ENCODE measurements at regions not wholly inside any gene's neighbourhood (a gene's known extent, or its start where the extent isn't known, plus 50 kb on each side); places are given as distances from the start of the nearest gene placed in this dataset.
"Not testable (repeated sequence)": the region's sequence is repeated elsewhere in the genome, so short reads cannot be mapped to it uniquely, and the experiment has no call there.

DNA sequence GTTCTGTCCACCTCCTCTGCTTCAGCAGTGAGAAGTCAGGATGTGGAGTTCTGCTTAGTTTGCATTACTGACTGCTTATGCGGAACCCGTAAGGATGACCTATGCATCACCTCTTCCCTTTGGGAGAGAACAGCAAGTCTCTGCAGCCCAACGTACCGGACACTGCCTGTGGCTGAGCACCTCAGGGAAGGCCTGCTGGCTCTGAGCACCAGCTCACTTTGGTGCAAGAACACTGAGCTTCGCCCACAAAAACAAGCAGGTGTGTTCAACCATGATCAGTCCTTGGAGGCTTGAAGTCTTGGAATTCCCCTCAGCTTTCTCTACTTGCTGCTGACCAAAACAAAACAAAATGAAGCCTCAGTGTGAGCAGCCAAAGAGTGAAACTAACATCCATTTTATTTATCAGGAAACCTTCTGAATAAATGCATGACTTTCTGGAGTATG, 52.7 kb upstream of the NCK2 start:
- no peak for DNase-seq

- no peak for DNase-seq
These were observed 54.1 kb upstream of the NCK2 start for GRCh38 chr2:105690566-105690965.

DNA sequence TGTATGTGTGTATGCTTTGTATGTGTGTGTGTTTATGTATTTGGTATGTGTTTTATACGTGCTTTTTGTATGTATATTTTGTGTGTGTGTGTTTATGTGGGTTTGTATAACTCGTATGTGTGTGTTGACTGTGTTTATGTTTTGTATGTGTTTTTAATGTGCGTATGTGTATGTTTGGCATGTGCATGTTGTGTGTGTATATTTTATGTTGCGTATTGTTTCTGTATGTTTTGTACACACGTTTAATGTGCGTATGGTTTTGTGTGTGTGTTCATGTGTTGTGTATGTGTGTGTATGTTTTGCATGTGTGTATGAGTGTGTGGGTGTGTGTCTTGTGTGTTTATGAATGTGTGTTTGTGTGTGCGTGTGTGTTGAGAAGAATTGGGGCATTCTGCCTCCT, 55.2 kb upstream of the NCK2 start:
- no peak for DNase-seq

DNA sequence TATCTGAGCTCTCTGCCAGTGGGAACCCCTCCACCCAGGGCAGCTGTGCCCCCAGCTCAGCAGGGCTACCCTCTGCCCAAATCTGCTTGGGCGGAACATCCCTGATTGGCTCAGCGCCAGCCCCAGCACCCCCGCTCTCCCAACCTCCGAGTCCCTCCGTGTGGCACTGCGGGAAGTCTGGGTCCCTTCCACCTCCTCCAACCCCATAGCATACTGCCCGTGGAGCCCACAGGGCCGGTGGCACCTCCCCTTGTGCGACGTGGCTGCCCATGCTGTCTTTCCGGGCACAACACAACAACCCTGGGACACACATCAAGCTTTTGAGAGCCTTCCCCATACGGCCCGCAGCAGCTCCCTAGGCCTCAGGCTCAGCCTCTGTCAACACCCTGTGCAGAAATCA, 55.8 kb upstream of the NCK2 start:
- no peak for DNase-seq

GRCh38 chr2:105686588-105686987, 58.1 kb upstream of the NCK2 start:
- no peak for DNase-seq

GRCh38 chr2:105683011-105683492, 61.7 kb upstream of the NCK2 start:
- DNase-seq, result no peak

DNA sequence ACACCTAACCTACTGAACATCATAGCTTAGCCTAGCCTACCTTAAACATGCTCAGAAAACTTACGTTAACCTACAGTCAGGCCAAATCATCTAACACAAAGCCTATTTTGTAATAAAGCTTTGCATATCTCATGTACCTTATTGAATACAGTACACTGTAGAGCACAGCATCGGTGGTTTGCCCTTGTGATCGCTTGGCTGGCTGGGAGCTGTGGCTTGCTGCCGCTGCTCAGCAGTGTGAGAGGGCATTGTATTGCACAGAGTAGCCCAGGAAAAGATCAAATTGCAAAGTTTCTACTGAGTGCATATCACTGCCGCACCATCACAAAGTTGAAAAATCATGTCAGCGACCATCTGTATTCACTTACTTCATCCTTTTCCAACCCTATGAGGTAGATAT, 62.3 kb upstream of the NCK2 start:
- no peak for DNase-seq

- no peak for DNase-seq
These were observed 62.8 kb upstream of the NCK2 start for GRCh38 chr2:105681927-105682326.

DNA sequence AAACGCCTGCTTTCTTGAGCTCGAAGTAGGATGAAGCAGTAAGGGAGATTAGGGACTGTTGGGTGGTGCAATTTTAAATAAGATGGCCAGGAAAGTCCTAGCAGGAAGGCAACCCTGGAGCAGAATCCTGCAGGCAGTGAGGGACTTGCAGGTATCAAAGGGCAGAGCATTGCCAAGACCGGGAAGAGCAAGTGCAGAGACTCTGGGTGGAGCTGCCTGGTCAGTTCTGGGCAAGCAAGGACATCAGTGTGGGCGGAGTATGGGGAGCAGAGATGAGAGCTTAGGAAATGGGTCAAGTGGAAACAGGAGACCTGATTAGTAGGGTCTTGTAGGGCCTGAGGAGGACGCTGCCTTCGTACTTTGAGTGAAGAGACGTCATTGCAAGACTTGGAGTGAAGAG, 64.4 kb upstream of the NCK2 start:
- DNase-seq, result no peak

- DNase-seq, result no peak
These were observed 66.4 kb upstream of the NCK2 start for GRCh38 chr2:105678346-105678745.

- DNase-seq, result no peak
These were observed 66.8 kb upstream of the NCK2 start for GRCh38 chr2:105677901-105678300.

DNA sequence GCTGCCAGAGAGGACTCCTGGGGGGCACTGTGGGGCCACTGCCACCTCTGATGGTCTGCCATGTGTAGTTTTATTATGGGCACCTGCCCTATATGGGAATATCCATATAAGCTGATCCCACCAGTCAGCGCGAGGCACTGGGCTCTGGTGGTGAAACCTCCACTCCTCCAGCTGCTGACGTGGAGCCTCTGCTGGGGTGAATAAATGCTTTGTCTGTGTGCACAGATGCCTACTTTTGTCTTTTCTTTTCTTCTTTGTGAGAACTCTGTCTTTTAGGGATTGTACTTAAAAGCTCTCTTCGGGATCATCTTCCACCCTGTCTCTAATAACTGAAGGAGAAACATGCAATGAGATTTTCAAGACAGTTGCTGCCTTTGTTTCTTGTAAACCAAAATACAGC, 68.9 kb upstream of the NCK2 start:
- DNase-seq, result no peak

GRCh38 chr2:105674859-105675541, 69.7 kb upstream of the NCK2 start:
- DNase-seq, result peak; percentile 26

DNA sequence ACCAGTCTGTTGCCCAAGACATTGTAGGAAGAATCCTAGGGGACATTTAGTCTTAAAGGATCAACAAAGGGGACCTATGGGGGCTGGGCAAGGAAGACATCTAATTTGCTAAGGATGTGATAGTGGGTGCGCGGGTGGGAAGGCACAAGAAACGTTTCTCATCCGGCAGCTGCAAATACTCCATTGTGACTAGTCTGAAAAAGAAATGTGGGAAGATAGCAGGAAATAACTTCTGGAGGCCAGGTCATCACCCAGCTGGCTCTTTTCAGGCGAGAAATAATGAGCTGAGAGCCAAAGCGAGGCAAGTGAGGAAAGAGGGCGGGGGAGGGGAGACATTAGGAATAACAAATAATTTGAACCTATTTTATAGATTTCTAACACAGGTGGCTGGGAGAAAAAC, 70.3 kb upstream of the NCK2 start:
- peak; percentile 43 for DNase-seq

DNA sequence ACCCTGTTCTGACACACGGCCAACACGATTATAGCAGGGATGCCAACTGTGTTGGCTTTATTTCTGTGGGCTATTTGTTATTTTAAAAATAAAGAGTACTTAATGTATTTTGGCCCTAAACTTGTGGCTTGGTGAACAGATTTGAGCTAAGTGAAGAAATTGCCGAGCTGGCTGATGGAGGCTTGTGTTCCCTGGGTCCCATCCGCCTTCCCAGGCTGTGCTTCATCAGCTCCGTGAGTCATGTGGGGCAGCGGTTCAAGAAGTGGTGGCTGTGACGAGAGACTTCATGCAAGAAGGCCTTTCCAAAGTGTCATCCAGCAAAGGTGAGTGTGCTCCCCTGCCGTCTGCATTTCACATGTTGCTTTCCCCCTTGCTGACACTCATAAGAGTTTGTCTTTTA, 73.6 kb upstream of the NCK2 start:
- DNase-seq, result no peak

GRCh38 chr2:105669384-105669891, 75.3 kb upstream of the NCK2 start:
- DNase-seq, result no peak

GRCh38 chr2:105665480-105665879, 79.2 kb upstream of the NCK2 start:
- DNase-seq, result no peak

DNA sequence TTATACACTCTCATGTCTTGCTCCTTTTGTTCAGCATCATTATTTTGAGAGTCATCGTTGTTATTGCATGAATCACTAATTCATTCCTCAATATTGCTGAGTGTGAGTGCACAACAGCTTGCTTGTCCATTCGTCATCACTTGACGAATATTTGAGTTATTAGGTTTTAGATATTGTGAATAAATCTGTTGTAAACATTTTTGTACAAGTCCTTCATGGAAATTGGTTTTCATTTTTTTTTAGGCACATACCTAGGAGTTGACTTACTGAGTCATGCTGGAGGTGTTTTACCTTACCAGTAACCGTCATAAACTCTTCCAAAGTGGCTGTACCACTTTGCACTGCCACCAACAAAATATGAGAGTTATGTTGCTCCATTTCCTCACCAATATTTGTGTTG, 84.2 kb upstream of the NCK2 start:
- no peak for DNase-seq

DNA sequence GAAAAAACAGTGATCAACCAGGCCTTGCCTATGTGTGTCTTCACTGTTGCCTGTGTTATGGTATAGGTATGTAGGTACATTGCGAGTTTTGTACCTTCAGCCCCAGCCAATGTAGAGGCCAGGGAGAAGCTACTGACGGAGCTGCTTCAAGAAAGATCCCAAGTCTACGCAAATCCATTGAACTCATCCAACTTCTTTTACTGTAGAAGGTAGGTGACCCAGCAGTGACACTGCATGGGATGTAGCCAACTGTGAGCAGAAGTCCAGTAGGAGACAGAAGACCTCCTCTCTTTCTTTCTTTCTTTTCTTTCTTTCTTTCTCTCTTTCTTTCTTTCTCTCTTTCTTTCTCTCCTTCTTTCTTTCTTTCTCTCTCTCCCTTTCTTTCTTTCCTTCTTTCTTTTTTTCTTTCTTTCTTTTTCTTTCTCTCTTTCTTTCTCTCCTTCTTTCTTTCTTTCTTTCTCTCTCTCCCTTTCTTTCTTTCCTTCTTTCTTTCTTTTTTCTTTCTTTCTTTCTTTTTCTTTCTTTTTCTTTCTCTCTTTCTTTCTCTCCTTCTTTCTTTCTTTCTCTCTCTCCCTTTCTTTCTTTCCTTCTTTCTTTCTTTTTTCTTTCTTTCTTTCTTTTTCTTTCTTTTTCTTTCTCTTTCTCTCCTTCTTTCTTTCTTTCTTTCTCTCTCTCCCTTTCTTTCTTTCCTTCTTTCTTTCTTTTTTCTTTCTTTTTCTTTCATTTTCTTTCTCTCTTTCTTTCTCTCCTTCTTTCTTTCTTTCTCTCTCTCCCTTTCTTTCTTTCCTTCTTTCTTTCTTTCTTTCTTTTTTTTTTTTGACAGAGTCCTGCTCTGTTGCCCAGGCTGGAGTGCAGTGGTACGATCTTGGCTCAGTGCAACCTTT, 88.7 kb upstream of the NCK2 start:
- not testable (repeated sequence) for DNase-seq

- no peak for DNase-seq
These were observed 89.5 kb upstream of the NCK2 start for GRCh38 chr2:105655244-105655643.

DNA sequence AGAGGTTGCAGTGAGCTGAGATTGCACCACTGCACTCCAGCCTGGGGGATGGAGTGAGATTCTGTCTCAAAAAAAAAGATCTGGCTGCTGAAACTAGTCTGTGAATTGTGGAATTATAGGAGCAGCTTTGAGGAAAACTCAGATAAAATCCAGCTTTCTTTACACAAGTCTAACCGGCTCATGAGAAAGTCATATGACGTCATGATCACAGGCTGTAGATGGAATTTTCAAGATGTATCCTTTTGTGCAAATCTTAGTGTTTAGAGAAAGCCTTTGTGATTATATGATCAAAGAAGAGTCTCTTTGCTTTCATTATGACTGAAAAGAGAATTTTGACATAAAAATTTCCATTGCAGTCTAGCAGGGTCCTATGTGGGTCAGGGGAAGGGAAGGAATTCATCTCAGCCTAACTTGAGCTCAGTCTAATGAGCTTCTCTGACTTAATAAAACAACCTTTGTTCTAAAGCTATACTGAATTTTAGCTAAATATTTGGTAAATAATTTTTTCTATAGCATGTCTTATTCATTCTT, 90.2 kb upstream of the NCK2 start:
- DNase-seq, result no peak

- no peak for DNase-seq
These were observed 91.4 kb upstream of the NCK2 start for GRCh38 chr2:105653302-105653701.

All from right kidney (tissue), 1 donor.